WTC11 (cell line): ENCODE measurements at regions not wholly inside any gene's neighbourhood (a gene's known extent, or its start where the extent isn't known, plus 50 kb on each side); places are given as distances from the start of the nearest gene placed in this dataset.

Experiments
- ATAC-seq: fragments of 200-7000 bp; cut with Tn5 transposase; 2 replicates; pipeline ENCODE4 v1.10.0; 2021; ENCODE audit warnings: mild to moderate bottlenecking, moderate library complexity
- CTCF ChIA-PET: fragments of 300-600 bp; sonication (Branson Sonifier 250); formaldehyde crosslinking; loops from one replicate; lab custom pipeline; 2021; ENCODE audit warnings: antibody characterized with exemption; lab: Charles Lee
- POLR2A ChIA-PET: fragments of 350-600 bp; sonication (Branson Sonifier 250); formaldehyde crosslinking; loops from one replicate; lab custom pipeline; 2021; ENCODE audit warnings: antibody characterized with exemption; lab: Charles Lee
- DNase-seq: peaks from one replicate; pipeline ENCODE4 v3.0.0; 2021; ENCODE audit warnings: low spot score
- H3K27ac Mint-ChIP-seq: 2 replicates; pipeline ENCODE4 v1.8.0; 2021; ENCODE audit warnings: mixed read lengths
- H3K27me3 Mint-ChIP-seq: 2 replicates; pipeline ENCODE4 v1.8.0; 2021; ENCODE audit warnings: low read depth, mild to moderate bottlenecking, moderate library complexity, mixed read lengths
- H3K36me3 Mint-ChIP-seq: 2 replicates; pipeline ENCODE4 v1.8.0; 2021; ENCODE audit warnings: mixed read lengths
- H3K4me1 Mint-ChIP-seq: 2 replicates; pipeline ENCODE4 v1.8.0; 2022; ENCODE audit warnings: mixed read lengths
- H3K4me3 Mint-ChIP-seq: 2 replicates; pipeline ENCODE4 v1.8.0; 2021; ENCODE audit warnings: mild to moderate bottlenecking, moderate library complexity, mixed read lengths
- H3K9me3 Mint-ChIP-seq: 2 replicates; pipeline ENCODE4 v1.8.0; 2021; ENCODE audit warnings: mixed read lengths
- CREB1 ChIP-seq: sonication (generic); formaldehyde crosslinking; IDR thresholded peaks from 2 replicates; pipeline ENCODE4 v1.8.0; 2023; ENCODE audit warnings: mild to moderate bottlenecking, missing genetic modification reagents
- GABPB1 ChIP-seq: sonication (generic); formaldehyde crosslinking; IDR thresholded peaks from 2 replicates; pipeline ENCODE4 v1.8.1; 2023; ENCODE audit warnings: mild to moderate bottlenecking, missing genetic modification reagents
- GRHL2 ChIP-seq: fragments of 250-450 bp; sonication (Bioruptor Pico); IDR thresholded peaks from 2 replicates; pipeline ENCODE4 v1.8.0; 2022; ENCODE audit warnings: mild to moderate bottlenecking, moderate library complexity; ENCODE audit not compliant: insufficient replicate concordance, severe bottlenecking
- KAT7 ChIP-seq: sonication (generic); formaldehyde crosslinking; IDR thresholded peaks from 2 replicates; pipeline ENCODE4 v1.8.1; 2023; ENCODE audit warnings: missing genetic modification reagents, mild to moderate bottlenecking, borderline replicate concordance
- NR3C1 ChIP-seq: sonication (generic); formaldehyde crosslinking; conservative IDR thresholded peaks from 2 replicates; pipeline ENCODE4 v1.8.1; 2023; ENCODE audit warnings: low read depth, mild to moderate bottlenecking, missing genetic modification reagents
- RORB ChIP-seq: fragments of 250-450 bp; sonication (Bioruptor Pico); IDR thresholded peaks from 2 replicates; pipeline ENCODE4 v1.9.0; 2021; ENCODE audit warnings: mild to moderate bottlenecking
- TEAD1 ChIP-seq: sonication (generic); formaldehyde crosslinking; IDR thresholded peaks from 2 replicates; pipeline ENCODE4 v1.8.0; 2022; ENCODE audit warnings: mild to moderate bottlenecking, missing genetic modification reagents
- ZNF396 ChIP-seq: fragments of 250-450 bp; sonication (Bioruptor Pico); IDR thresholded peaks from 2 replicates; pipeline ENCODE4 v1.8.0; 2021; ENCODE audit warnings: mild to moderate bottlenecking, moderate library complexity, borderline replicate concordance
- TF ChIP-seq, protein P1 (sequence below): sonication (generic); formaldehyde crosslinking; IDR thresholded peaks from 2 replicates; pipeline ENCODE4 v1.8.0; 2022; ENCODE audit warnings: mild to moderate bottlenecking, missing genetic modification reagents
- TF ChIP-seq, protein P2 (sequence below): fragments of 250-450 bp; sonication (Bioruptor Pico); conservative IDR thresholded peaks from 2 replicates; pipeline ENCODE4 v1.9.0; 2021; ENCODE audit warnings: mild to moderate bottlenecking
- TF ChIP-seq, protein P3 (sequence below): sonication (generic); formaldehyde crosslinking; conservative IDR thresholded peaks from 2 replicates; pipeline ENCODE4 v1.8.1; 2023; ENCODE audit warnings: mild to moderate bottlenecking, low read depth, missing genetic modification reagents, moderate library complexity
- TF ChIP-seq, protein P4 (sequence below): fragments of 250-450 bp; sonication (Bioruptor Pico); IDR thresholded peaks from 2 replicates; pipeline ENCODE4 v2.1.2; 2022; ENCODE audit warnings: mild to moderate bottlenecking, moderate library complexity
- TF ChIP-seq, protein P5 (sequence below): sonication (generic); formaldehyde crosslinking; IDR thresholded peaks from 2 replicates; pipeline ENCODE4 v1.8.1; 2023; ENCODE audit warnings: mild to moderate bottlenecking, missing genetic modification reagents, moderate library complexity
- TF ChIP-seq, protein P6 (sequence below): fragments of 250-450 bp; sonication (Bioruptor Pico); IDR thresholded peaks from 2 replicates; pipeline ENCODE4 v1.9.0; 2021; ENCODE audit warnings: mild to moderate bottlenecking
- TF ChIP-seq, protein P7 (sequence below): sonication (generic); formaldehyde crosslinking; IDR thresholded peaks from 2 replicates; pipeline ENCODE4 v1.8.0; 2023; ENCODE audit warnings: missing genetic modification reagents, mild to moderate bottlenecking, borderline replicate concordance
- TF ChIP-seq, protein P8 (sequence below): fragments of 250-450 bp; sonication (Bioruptor Pico); IDR thresholded peaks from 2 replicates; pipeline ENCODE4 v1.9.0; 2021; ENCODE audit warnings: mild to moderate bottlenecking, borderline replicate concordance

DNA sequence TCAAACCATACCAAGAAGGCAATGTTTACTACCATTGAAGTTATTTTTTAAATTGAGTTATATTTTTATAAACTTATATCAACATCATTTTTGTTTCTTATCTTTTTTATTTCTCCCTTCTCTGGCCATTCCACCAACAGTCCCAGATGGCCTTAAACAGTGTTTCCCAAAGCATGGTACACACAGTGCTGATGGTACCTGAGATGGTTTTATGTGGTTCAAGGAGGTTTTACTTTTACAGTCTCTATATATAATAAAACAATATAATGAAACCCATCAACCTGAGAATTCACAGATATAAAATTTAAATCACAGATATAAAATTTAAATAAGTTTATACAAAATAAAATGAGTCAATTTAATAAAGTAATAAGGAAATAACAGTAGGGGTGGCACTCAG lies 65.1 kb upstream of the MSTN start (continued):
- TF ChIP-seq, protein P1, sequence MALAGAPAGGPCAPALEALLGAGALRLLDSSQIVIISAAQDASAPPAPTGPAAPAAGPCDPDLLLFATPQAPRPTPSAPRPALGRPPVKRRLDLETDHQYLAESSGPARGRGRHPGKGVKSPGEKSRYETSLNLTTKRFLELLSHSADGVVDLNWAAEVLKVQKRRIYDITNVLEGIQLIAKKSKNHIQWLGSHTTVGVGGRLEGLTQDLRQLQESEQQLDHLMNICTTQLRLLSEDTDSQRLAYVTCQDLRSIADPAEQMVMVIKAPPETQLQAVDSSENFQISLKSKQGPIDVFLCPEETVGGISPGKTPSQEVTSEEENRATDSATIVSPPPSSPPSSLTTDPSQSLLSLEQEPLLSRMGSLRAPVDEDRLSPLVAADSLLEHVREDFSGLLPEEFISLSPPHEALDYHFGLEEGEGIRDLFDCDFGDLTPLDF (CRISPR knock-in tag): no peak
- TF ChIP-seq CREB1 (CRISPR knock-in tag) (no peak), GRHL2 (CRISPR knock-in tag) (no peak)
- TF ChIP-seq, protein P2, sequence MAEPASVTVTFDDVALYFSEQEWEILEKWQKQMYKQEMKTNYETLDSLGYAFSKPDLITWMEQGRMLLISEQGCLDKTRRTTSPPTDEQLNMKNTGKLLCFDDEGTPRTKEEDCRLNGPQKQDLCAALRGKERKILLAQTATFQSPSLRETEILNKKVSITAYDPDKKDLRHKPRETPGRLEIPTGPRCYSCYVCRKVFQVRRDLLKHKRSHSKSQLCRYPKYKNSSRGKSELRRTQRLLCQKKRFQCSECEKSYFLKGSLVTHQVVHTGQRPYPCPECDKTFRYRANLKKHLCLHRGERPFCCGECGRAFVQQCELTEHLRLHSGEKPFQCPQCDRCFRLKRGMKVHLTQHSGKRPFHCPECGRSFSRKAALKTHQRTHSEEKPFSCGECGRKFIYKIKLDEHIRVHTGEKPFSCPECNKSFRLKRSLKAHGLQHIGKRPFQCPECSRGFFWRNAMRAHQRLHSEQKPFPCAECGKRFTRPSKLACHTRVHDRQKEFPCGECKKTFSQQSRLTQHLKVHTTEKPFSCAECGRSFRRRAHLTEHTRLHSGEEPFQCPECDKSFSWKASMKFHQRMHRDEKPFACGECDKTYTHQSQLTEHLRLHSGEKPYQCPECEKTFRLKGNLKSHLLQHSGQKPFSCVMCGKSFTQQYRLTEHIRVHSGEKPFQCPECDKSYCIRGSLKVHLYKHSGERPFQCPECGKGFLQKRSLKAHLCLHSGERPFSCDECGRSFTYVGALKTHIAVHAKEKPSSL (CRISPR knock-in tag): no peak
- TF ChIP-seq, protein P3, sequence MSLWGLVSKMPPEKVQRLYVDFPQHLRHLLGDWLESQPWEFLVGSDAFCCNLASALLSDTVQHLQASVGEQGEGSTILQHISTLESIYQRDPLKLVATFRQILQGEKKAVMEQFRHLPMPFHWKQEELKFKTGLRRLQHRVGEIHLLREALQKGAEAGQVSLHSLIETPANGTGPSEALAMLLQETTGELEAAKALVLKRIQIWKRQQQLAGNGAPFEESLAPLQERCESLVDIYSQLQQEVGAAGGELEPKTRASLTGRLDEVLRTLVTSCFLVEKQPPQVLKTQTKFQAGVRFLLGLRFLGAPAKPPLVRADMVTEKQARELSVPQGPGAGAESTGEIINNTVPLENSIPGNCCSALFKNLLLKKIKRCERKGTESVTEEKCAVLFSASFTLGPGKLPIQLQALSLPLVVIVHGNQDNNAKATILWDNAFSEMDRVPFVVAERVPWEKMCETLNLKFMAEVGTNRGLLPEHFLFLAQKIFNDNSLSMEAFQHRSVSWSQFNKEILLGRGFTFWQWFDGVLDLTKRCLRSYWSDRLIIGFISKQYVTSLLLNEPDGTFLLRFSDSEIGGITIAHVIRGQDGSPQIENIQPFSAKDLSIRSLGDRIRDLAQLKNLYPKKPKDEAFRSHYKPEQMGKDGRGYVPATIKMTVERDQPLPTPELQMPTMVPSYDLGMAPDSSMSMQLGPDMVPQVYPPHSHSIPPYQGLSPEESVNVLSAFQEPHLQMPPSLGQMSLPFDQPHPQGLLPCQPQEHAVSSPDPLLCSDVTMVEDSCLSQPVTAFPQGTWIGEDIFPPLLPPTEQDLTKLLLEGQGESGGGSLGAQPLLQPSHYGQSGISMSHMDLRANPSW (CRISPR knock-in tag): no peak
- TF ChIP-seq, protein P4, sequence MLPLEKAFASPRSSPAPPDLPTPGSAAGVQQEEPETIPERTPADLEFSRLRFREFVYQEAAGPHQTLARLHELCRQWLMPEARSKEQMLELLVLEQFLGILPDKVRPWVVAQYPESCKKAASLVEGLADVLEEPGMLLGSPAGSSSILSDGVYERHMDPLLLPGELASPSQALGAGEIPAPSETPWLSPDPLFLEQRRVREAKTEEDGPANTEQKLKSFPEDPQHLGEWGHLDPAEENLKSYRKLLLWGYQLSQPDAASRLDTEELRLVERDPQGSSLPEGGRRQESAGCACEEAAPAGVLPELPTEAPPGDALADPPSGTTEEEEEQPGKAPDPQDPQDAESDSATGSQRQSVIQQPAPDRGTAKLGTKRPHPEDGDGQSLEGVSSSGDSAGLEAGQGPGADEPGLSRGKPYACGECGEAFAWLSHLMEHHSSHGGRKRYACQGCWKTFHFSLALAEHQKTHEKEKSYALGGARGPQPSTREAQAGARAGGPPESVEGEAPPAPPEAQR: no peak
- TF ChIP-seq, protein P5, sequence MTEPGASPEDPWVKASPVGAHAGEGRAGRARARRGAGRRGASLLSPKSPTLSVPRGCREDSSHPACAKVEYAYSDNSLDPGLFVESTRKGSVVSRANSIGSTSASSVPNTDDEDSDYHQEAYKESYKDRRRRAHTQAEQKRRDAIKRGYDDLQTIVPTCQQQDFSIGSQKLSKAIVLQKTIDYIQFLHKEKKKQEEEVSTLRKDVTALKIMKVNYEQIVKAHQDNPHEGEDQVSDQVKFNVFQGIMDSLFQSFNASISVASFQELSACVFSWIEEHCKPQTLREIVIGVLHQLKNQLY (CRISPR knock-in tag): no peak
- TF ChIP-seq, protein P6, sequence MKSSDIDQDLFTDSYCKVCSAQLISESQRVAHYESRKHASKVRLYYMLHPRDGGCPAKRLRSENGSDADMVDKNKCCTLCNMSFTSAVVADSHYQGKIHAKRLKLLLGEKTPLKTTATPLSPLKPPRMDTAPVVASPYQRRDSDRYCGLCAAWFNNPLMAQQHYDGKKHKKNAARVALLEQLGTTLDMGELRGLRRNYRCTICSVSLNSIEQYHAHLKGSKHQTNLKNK (CRISPR knock-in tag): no peak

DNA sequence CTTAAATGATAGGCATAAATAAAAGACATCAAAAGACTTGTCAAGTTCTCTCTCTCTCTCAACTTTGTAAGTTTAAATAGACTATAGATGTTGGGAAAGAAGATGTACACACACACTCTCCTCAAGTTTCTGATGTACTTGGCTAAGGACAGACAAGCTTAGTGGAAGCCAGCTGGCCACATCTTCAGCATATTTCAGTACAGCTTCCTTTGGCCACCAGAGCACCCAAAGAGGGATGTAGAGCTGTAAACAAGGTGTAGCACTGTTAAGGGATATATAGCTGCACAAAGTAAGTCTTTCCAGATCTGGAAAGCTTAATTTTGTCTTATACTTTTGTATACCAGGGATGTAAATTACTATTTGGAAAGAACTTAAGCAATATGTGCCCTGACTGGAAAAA lies 64.3 kb upstream of the MSTN start:
- Mint-ChIP-seq H3K27me3 (no peaks in the 10 kb centered on the region; the same call in 1 of the 2 replicates), H3K36me3 (no peaks in the 10 kb centered on the region), H3K4me1 (peaks cover 6% of the 10 kb centered on the region; the same call in 1 of the 2 replicates), H3K27ac (no peak overlapping the region), H3K4me3 (no peak overlapping the region), H3K9me3 (no peaks in the 10 kb centered on the region)
- DNase-seq (no peak), ATAC-seq (no peak)
- CTCF ChIA-PET: interaction anchor here (0.8 to 1.0 kb wide), 2 partner anchors 11 to 54 kb away, joined by 3 read pairs; a partner anchor contains a TSS
- POLR2A ChIA-PET: no interaction called here
- no peak for TF ChIP-seq NR3C1
- no peak for TF ChIP-seq RORB (CRISPR knock-in tag)
- no peak for TF ChIP-seq TEAD1 (CRISPR knock-in tag)
- TF ChIP-seq, protein P7, sequence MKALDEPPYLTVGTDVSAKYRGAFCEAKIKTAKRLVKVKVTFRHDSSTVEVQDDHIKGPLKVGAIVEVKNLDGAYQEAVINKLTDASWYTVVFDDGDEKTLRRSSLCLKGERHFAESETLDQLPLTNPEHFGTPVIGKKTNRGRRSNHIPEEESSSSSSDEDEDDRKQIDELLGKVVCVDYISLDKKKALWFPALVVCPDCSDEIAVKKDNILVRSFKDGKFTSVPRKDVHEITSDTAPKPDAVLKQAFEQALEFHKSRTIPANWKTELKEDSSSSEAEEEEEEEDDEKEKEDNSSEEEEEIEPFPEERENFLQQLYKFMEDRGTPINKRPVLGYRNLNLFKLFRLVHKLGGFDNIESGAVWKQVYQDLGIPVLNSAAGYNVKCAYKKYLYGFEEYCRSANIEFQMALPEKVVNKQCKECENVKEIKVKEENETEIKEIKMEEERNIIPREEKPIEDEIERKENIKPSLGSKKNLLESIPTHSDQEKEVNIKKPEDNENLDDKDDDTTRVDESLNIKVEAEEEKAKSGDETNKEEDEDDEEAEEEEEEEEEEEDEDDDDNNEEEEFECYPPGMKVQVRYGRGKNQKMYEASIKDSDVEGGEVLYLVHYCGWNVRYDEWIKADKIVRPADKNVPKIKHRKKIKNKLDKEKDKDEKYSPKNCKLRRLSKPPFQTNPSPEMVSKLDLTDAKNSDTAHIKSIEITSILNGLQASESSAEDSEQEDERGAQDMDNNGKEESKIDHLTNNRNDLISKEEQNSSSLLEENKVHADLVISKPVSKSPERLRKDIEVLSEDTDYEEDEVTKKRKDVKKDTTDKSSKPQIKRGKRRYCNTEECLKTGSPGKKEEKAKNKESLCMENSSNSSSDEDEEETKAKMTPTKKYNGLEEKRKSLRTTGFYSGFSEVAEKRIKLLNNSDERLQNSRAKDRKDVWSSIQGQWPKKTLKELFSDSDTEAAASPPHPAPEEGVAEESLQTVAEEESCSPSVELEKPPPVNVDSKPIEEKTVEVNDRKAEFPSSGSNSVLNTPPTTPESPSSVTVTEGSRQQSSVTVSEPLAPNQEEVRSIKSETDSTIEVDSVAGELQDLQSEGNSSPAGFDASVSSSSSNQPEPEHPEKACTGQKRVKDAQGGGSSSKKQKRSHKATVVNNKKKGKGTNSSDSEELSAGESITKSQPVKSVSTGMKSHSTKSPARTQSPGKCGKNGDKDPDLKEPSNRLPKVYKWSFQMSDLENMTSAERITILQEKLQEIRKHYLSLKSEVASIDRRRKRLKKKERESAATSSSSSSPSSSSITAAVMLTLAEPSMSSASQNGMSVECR (CRISPR knock-in tag): no peak
- TF ChIP-seq, protein P8, sequence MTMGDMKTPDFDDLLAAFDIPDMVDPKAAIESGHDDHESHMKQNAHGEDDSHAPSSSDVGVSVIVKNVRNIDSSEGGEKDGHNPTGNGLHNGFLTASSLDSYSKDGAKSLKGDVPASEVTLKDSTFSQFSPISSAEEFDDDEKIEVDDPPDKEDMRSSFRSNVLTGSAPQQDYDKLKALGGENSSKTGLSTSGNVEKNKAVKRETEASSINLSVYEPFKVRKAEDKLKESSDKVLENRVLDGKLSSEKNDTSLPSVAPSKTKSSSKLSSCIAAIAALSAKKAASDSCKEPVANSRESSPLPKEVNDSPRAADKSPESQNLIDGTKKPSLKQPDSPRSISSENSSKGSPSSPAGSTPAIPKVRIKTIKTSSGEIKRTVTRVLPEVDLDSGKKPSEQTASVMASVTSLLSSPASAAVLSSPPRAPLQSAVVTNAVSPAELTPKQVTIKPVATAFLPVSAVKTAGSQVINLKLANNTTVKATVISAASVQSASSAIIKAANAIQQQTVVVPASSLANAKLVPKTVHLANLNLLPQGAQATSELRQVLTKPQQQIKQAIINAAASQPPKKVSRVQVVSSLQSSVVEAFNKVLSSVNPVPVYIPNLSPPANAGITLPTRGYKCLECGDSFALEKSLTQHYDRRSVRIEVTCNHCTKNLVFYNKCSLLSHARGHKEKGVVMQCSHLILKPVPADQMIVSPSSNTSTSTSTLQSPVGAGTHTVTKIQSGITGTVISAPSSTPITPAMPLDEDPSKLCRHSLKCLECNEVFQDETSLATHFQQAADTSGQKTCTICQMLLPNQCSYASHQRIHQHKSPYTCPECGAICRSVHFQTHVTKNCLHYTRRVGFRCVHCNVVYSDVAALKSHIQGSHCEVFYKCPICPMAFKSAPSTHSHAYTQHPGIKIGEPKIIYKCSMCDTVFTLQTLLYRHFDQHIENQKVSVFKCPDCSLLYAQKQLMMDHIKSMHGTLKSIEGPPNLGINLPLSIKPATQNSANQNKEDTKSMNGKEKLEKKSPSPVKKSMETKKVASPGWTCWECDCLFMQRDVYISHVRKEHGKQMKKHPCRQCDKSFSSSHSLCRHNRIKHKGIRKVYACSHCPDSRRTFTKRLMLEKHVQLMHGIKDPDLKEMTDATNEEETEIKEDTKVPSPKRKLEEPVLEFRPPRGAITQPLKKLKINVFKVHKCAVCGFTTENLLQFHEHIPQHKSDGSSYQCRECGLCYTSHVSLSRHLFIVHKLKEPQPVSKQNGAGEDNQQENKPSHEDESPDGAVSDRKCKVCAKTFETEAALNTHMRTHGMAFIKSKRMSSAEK: no peak
- TF ChIP-seq GABPB1 (CRISPR knock-in tag): no peak
- TF ChIP-seq, protein P1 (CRISPR knock-in tag): no peak
- no peak for TF ChIP-seq KAT7 (CRISPR knock-in tag)
- no peak for TF ChIP-seq ZNF396 (CRISPR knock-in tag)
